GM18520 (cell line): ENCODE measurements at regions not wholly inside any gene's neighbourhood (a gene's known extent, or its start where the extent isn't known, plus 50 kb on each side); places are given as distances from the start of the nearest gene placed in this dataset.
"Not testable (repeated sequence)": the region's sequence is repeated elsewhere in the genome, so short reads cannot be mapped to it uniquely, and the experiment has no call there.

Source experiments
- ATAC-seq: cut with Tn5 transposase; IDR thresholded peaks from one replicate; pipeline ENCODE4 v1.9.1; 2021; ENCODE audit not compliant: unreplicated experiment

DNA sequence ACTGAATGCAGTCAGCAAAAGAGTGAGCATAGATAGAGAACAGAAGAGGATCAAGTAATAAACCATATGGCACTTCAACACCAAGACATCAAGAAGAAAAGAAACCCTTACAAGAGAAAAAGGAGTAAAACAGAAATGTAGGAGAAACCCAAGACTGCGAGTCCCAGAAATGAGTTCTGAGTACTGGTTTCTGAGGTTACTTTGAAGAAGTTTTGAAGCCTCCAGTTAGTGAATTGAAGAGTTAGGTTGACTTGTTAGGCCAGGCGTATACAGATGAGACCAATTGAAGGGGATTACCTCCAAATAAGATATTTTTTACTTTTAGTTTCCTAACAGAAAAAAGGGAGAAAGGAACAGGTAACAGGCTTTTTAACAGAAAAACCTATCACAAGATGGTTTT is 162.2 kb upstream of the SSTR1 start:
- no peak for ATAC-seq

DNA sequence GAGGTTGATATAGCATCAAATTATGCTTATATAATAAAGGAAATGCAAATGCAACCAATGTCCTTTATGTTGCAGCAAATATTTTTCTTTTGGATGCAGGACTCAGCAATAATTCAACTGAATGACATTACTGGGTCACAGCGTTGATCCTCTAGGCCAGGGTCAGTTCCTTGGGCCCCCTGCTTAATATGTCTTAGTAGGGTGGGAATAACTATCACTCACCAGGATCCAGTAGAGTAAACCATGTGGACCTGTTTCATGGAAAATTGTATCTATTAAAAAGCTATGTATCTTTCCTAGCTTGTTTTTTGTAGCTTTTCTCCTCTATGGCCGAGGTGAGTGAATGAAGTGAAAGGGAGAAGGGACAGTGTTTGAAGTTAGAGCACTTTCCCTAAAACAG is 161.5 kb upstream of the SSTR1 start:
- no peak for ATAC-seq

DNA sequence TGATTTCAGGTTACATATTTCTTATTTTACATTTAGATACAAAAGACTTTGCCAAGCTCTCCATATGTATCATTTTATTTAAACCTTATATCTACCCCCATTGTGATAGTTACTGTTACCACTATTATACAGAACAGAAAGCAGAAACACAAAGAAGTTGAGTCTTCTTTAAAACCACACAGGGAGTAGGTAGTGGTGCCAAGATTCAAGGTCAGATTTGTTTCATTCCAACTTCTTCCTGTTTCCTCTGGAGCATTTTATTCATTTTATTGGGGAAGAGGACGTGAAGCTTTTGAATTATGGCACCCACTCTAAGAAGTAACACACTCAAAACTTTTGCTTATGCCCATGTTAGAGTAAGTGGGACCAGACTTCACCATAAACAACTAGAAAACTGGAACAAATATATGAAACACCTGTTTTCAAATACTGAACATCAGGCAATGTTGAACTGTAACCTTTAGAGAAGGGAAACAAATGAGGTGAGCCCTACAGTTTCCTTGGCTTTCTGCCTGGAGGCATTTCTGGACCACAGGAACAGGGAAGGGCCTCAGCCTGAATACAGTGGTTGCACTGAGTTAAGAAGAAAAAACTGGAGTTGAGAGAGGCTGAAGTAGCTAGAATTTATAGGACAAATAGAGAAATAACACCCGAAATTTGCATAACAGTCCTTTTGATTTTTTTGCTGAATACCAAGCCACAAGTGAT is 160.4 kb upstream of the SSTR1 start:
- ATAC-seq, result no peak

DNA sequence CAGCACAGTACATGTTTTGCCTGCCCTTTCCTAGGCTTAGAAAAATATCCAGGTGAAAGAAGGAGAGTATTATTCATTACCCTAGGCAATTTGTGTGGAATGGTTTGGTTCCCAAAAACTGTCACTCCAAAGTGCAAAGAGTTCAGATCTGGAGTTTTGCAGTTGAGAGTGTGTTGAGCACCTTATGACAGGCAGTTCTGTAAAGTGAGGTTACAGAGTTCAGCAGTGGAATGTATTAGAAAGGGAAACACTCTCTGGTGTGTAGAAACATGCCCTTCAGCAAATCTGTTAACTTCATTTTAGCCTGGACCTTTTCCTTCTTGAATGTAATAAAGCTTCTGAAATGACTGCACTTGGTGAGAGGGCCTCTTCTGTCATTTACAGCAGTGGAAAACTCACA is 154.0 kb upstream of the SSTR1 start:
- ATAC-seq, result no peak

DNA sequence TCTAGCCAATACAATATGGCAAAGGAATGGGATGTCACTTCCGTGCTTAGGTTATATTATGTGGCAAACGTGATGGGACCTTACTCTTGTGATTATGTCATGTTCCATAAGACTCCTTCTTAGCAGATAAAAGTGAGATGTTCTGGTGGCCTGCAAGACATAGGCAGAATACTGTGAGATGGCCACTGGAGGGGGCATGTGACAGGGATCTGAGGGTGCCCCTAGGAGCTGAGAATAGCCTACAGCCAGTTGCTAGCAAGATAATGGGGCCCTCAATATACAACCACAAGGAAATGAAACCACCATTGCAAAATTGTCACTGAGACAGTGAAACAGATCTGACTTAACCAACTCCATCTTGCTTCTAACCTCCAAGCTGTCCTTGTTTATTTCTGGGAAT is 151.4 kb upstream of the SSTR1 start:
- no peak for ATAC-seq

DNA sequence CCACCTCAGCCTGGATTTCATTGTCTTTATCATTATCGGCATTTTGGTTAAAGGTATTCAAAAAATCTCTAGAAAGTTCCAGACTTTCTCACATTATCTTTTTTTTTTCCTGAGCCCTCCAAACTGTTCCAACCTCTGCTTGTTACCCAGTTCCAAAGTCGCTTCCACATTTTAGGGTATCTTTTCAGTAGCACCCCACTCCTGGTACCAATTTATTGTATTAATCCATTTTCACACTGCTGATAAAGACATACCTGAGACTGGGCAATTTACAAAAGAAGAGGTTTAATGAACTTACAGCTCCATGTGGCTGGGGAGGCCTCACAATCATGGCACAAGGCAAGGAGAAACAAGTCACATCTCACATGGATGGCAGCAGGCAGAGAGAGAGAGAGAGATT is 145.5 kb upstream of the SSTR1 start:
- not testable (repeated sequence) for ATAC-seq

DNA sequence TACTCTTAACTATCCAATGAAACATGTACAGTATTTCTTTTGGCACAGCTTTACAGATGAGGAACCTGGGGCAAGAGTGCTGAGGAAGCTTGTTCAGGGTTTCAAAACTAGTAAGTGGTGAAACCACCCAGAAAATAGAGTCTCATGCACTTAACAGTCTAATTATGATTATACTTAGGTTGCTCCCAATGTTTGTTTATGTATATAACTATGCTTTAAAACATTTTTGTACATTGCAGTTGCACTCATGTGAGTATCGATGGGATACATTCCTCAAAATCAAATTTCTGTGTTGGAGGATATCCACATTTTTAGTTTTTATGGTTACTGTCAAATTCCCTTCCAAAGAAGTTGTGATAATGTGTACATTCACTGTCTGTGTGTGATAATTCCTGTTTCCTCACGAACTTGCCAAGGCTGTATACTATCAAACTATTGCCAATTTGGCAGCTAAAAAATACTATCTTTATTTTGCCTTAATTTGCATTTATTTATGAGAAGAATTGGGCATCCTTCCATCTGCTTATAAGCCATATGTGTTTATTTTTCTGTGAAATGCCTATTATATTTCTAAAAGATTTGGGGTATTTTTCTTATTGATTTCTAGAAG is 143.9 kb upstream of the SSTR1 start:
- no peak for ATAC-seq

DNA sequence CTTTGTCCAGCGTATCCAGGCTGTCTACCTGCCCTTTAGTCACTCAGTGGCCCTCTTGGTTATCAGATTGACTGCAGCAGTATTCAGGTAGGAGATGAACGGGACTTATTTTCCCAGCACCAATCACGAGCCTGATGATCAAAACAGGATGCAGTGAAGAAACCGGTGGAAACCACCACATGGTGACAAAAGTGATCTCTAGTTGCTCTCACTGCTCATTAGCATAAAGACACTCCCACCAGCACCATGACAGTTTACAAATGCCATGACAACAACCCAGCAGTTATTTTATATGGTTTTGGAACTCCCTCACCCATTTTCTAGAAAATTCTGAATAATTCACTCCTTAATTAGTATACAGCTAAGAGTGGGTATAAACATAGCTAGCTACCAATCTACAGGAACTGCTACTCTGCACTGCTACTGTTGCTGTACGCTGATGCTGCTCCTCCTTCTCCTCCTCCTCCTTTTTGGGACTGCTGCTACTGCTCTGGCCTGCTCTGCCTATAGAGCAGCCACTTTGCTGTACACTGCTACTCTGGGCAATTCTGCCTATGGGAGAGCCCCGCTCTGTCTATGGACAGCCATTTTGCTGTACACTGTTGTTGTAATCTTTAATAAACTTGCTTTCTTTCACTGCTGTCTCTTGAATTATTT is 142.5 kb upstream of the SSTR1 start:
- ATAC-seq, result peak; percentile 64

DNA sequence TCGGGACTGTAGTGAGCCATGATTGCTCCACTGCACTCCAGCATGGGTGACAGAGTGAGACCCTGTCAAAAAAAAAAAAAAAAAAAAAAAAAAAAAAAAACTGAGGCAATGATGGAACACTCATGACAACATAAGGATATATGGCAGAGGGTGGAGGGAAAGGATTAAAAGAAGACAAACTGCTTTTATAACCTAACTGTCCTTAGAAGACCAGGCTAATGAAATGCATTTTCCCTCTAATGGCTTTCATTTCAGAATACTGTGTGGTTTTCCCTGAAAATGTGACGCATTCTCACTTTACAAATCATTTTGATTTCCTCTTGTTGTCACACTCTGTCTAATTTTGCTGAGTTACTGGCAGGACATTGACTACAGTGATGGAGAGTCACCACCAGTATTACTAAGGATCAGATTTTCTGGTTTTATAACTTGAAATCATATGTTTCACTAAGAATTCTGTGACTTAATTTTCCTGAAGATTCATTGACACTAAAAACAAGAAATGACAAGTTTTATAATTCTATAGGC is 137.6 kb upstream of the SSTR1 start:
- ATAC-seq, result no peak

DNA sequence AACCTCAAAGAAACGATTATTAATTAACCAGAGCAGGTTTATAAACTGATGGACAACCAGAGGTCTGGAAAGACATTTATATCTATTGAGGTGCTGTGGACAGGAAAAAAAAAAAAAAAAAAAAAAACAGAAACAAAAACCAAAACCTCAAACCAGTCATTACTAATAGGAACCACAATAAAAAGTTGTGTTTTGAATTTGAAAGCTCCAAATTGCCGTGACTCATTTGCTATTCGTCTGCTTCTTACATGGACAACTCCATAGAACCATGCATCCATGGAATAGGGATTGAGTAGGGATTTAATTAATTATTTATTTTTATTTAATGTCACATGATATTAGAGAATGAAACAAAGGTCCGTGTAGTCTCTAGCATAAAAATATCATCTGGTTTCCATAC is 134.1 kb upstream of the SSTR1 start:
- ATAC-seq, result no peak

DNA sequence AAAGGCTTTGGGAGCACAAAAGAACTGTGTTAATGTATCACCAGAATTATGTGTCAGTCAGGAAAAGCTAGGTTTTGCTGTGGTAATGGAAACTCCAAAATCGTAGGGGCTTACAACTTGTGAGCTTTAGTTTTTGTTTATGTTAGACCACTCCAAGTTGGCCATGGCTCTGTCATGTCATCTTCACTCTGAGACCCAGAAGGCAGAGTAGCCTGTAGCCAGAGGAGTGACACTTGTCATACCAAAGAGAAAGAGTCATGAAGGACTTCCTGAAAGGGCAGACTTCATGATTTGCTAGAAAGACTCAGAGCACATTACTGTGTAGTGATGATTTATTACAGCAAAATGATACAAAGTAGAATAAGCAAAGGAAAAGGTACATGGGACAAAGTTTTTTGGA is 133.6 kb upstream of the SSTR1 start:
- no peak for ATAC-seq

DNA sequence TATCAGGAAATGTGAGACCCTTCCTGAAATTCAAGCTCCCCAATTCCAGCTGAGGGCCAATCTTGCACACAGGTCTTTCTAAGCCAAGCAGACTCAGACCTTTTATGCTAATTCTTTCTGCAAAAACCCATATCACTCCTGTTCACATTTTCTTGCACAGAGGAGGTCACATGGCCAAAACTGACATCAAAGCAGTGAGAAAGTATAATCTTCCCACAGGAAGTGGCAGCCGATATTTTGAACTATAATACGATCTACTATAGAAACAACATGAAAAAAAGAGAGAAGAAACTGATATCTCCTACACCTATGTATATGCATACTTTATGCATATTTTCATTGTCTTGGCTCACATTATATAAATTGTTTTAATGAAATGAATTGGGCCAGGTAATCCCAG is 132.9 kb upstream of the SSTR1 start:
- no peak for ATAC-seq

DNA sequence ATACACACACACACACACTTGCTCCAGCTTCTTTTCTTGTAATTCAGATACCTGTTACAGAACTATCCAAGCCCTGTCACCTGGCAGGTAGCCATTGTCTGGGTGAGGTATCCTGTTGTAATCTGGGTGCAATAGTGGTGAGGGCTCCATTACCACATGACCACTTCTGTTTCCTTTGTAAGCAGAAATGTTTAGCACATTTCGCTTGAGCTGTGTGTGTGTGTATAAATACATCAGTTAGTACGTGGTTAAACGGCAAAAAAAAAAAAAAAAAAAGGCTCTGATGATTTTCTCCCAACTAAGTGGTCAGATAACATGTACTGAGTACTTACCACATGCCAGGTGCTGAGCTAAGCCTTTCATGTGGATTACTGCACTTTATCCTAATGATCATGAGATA is 129.3 kb upstream of the SSTR1 start:
- no peak for ATAC-seq

DNA sequence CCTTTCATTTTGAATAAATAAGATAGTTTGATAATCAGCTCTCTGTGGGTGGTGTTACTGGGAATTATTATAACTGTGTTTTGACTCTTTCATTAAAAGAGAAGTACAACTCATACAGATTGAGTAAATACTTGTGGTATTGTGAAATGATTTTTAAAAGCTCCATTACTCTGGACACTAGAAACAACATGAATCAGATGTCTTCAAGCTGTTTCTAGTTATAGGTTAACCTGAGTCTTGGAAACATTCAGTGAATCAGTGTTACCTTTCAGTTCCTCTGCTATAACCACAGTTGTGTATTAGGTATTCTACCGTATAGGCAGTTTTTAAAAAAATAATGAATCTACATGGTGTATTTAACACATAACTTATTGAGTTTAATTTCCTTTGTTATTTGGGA is 128.4 kb upstream of the SSTR1 start:
- ATAC-seq, result peak; percentile 96

DNA sequence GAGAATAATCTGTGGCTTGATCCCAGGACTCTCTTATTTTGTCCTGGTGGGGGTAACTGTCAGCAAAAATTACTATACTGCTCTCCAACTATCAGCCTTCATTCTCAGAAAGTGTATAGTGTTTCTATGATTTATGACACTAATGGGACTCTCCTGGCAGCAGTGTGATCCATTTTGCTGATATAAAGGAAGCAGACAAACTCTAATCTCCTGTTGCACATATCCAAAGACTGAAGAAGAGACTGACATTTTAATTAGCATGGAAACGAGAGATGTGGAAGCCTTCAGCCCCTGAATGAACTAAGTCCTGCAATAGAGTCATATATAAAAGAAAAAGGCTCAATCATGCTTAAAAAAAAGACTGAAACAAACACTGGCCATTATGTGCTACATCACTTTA is 127.8 kb upstream of the SSTR1 start:
- no peak for ATAC-seq

DNA sequence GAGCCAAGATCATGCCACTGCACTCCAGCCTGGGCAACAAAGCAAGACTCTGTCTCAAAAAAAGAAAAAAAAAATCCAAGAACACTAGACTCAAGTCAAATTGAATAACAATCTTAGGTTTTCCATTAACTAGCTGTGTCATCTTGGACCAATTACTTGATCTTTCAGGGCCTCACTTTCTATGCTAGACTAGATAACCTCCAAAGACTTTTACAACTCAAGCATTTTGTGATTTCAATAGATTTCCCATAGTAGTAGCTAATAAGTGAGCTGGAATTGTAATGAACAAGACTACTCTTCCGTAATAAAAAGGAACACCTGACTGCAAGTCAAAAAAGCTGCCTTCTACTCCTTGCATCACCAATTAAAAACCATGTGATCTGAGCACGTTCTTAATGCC is 127.0 kb upstream of the SSTR1 start:
- ATAC-seq, result no peak

DNA sequence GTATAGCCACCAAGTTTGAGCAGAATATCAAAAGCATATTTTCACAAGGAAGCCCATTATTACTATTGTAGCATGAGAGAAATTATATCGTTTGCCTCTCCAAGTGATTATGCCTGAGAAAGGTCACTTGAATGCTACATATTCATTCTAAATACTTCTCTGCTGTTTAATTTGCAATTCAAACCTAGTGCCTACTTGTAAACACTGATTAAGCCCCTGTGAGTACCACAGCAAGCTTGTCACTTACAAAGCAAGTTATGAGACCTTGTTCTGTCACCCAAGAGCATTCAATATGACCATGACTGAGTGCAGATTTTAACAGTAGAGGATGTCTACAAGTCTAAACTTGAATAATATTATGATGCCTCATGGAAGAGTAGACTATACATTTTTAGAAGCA is 124.7 kb upstream of the SSTR1 start:
- ATAC-seq, result no peak

DNA sequence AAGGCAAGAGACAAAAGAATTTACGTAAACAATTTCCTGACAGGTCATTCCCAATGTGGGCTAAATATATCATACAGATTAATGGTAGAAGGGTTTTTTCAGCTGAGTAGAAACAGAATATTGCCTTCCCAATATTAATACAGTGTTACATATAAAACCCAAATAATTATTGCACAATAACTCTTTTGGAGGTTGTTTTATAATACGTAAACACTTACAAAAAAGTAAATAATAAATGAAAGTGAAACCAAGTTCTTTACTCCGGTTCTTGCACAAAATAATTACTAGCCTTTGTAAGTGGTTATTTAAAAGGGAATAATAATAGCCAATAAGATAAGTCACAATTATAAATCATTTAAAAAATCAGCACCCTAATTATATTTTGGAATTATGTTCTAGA is 118.6 kb upstream of the SSTR1 start:
- ATAC-seq, result no peak

DNA sequence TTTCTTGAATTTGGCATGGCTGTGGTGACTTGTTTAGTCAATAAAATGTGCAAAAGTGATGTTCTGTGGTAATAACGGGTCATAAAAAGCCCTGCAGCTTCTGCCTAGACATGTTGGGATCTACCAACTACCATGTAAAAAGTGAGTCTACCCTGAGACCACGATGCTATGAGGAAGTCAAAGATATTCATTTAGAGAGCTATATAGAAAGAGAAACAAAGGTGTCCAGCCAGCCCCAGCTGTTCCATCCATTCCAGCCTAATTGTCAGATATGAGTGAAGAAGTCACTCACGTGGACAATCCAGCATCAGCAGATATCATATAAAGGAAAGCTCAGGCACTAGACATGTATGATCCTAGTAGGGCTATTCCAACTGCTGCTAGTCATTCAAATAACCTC is 117.2 kb upstream of the SSTR1 start:
- no peak for ATAC-seq

DNA sequence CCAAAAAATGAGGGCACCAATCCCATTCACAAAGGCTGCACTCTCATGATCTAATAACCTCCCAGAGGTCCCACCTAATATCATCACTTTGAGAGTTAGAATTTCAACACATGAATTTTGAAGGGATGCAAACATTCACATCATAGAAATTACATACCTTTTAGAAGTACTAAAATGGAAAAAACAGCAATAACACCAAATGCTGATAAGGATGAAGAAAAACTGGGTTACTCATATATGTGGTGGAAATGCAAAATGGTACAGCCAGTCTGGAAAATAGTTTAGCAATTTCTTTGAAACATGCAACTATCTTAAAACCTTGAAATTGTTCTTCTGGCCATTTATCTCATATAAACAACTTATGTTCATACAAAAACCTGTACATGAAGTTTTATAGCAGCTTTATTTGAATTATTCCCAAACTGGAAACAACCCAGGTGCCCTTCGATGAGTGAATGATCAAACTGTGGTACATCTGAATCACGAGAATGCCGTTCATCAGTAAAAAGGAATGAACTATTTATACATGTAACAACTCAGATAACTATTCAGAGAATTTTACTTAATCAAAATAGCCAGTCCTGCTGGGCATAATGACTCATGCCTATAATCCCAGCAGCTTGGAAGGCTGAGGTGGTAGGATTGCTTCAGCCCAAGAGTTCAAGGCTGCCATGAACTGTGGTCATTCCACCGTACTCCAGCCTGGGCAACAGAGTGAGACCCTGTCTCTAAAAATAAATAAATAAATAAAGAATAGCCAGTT is 109.4 kb upstream of the SSTR1 start:
- no peak for ATAC-seq

DNA sequence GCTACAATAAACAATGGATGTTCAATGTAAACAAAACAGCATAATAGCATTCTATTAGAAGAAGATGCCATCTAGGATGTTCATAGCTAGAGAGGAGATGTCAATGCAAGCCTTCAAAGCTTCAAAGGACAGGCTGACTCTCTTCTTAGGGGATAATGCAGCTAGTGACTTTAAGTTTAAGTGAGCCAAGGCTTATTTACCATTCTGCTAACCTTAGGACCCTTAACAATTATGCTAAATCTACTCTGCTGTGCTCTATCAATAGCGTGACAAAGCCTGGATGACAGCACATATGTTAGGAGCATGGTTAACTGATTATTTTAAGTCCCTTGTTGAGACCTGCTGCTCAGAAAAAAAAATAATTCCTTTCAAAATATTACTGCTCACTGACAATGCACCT is 106.0 kb upstream of the SSTR1 start:
- no peak for ATAC-seq
